ENCODE measurements at regions not wholly inside any gene's neighbourhood (a gene's known extent, or its start where the extent isn't known, plus 50 kb on each side); places are given as distances from the start of the nearest gene placed in this dataset.

DNA sequence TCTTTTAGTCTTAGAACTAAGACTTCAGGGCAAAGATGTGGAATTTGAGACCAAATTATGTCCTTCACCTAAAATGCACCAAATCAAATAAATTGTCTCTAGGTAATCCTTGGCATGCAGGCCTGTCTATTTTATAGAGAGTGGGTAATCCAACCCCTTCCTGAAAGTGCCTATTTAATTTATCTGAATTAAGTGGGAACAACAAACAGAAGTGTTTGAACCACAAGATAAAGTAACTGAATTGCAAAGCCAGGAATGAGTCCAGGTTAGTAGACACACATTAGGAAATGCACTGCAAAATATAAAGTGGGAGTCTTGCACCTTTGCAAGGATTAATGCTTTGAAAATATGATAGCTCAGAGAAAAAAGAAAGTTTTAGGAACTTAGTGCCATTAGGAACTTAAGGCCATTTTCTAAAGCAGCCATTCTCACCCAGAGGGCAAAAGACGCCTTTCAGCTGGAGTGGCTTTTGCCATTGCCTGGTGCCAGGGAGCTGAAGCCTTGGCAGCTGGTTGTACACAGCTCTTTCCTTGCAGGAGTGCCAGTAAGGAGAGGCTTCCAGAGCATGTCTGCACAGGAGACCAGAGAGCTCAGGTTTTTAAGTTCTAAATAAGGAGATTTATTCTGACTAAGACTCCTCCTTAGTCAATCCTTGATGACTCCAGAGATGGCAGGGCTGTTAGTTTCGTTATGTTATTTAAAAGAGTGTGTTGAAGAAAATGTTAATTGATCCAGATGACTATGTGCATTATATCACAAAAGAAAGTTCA is 151.7 kb upstream of the ELL2 start:
- intact Hi-C loops (cut with micrococcal nuclease), result no loop called here

DNA sequence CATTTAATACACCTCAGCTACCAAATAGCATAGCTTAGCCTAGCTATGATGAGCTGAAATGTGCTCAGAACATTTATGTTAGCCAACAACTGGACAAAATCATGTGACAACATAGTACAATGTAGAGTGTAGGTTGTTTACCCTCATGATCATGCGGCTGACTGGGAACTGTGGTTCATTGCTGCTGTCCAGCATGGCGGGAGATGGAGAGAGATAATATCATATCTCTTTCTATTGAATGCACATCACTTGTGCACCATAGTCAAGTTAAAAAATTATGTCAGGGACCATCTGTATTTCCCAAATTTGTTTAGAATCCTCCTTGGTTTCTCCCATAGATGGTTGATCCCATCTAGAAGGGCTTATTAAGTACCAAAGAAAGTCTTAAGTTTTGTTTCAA is 151.1 kb upstream of the ELL2 start:
- no CpG with 5 or more reads among the region's 2 CpGs for WGBS (ENCODE audit: insufficient coverage)

More for the DNA sequence above, 151.7 kb upstream of the ELL2 start:
- Histone ChIP-seq H2AFZ (ENCODE audit: insufficient read depth, low read depth, low read length, poor library complexity, severe bottlenecking) (no peak overlapping the region), H3K4me3 (replicated peaks in 1 of 3; ENCODE audit: low read depth in 2 of 3, low read length in 3 of 3) (no peak overlapping the region), H3K36me3 (replicated peaks in 1 of 2; ENCODE audit: control insufficient read depth in 1 of 2, insufficient read depth in 2 of 2, low read length in 2 of 2) (no peaks in the 10 kb centered on the region), H3K79me2 (ENCODE audit: insufficient read depth, low read length) (no peaks in the 10 kb centered on the region), H4K20me1 (ENCODE audit: insufficient read depth, low read length) (no peaks in the 10 kb centered on the region), H3K9me3 (replicated peaks in 1 of 2; ENCODE audit: control insufficient read depth in 1 of 2, insufficient read depth in 1 of 2, low read length in 2 of 2) (no peaks in the 10 kb centered on the region), H3K9ac (ENCODE audit: insufficient read depth, low read length, poor library complexity, severe bottlenecking) (no peak overlapping the region), H3K27me3 (ENCODE audit: control insufficient read depth in 2 of 2, insufficient read depth in 2 of 2, low read length in 2 of 2) (no peaks in the 10 kb centered on the region), H3K4me2 (replicated peaks; ENCODE audit: extremely low read depth, low read length, poor library complexity, severe bottlenecking) (no peak overlapping the region), H3K27ac (ENCODE audit: low read depth in 1 of 2, low read length in 2 of 2) (no peak overlapping the region), H3K4me1 (ENCODE audit: control insufficient read depth in 1 of 2, insufficient read depth in 2 of 2, low read length in 2 of 2) (no peaks in the 10 kb centered on the region)
- Mint-ChIP-seq H3K9me3 (peaks cover 0 to 5% (median 3%) of the 10 kb centered on the region in 7 donors), H3K27ac (no peak overlapping the region), H3K36me3 (no peaks in the 10 kb centered on the region), H3K4me1 (peaks cover 8% of the 10 kb centered on the region), H3K27me3 (ENCODE audit: low read depth in 3 of 3) (peaks cover 0 to 1% (median 0%) of the 10 kb centered on the region in 3 donors), H3K4me3 (no peak overlapping the region)
- no peak for DNase-seq
- TF ChIP-seq, protein P1, sequence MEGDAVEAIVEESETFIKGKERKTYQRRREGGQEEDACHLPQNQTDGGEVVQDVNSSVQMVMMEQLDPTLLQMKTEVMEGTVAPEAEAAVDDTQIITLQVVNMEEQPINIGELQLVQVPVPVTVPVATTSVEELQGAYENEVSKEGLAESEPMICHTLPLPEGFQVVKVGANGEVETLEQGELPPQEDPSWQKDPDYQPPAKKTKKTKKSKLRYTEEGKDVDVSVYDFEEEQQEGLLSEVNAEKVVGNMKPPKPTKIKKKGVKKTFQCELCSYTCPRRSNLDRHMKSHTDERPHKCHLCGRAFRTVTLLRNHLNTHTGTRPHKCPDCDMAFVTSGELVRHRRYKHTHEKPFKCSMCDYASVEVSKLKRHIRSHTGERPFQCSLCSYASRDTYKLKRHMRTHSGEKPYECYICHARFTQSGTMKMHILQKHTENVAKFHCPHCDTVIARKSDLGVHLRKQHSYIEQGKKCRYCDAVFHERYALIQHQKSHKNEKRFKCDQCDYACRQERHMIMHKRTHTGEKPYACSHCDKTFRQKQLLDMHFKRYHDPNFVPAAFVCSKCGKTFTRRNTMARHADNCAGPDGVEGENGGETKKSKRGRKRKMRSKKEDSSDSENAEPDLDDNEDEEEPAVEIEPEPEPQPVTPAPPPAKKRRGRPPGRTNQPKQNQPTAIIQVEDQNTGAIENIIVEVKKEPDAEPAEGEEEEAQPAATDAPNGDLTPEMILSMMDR (IDR thresholded peaks at IDR 0.05), result no peak
- WGBS (ENCODE audit: insufficient coverage), result 80% methylated on average over 1 of the region's 2 CpGs

More for the DNA sequence above, 151.1 kb upstream of the ELL2 start:
- H3K9me3 Mint-ChIP-seq, result peaks cover 0 to 5% (median 3%) of the 10 kb centered on the region in 7 donors
- H3K27me3 ChIP-seq (ENCODE audit: control insufficient read depth in 2 of 2, insufficient read depth in 2 of 2, low read length in 2 of 2), result no peaks in the 10 kb centered on the region
- peaks cover 0 to 1% (median 0%) of the 10 kb centered on the region in 3 donors for H3K27me3 Mint-ChIP-seq (ENCODE audit: low read depth in 3 of 3)
- H3K4me3 ChIP-seq (replicated peaks in 1 of 3; ENCODE audit: low read depth in 2 of 3, low read length in 3 of 3), result no peak overlapping the region
- H3K27ac Mint-ChIP-seq, result no peak overlapping the region
- H3K4me1 ChIP-seq (ENCODE audit: control insufficient read depth in 1 of 2, insufficient read depth in 2 of 2, low read length in 2 of 2), result no peaks in the 10 kb centered on the region
- TF ChIP-seq, protein P1 (IDR thresholded peaks at IDR 0.05), result no peak
- H3K36me3 ChIP-seq (replicated peaks in 1 of 2; ENCODE audit: control insufficient read depth in 1 of 2, insufficient read depth in 2 of 2, low read length in 2 of 2), result no peaks in the 10 kb centered on the region
- peaks cover 6% of the 10 kb centered on the region for H3K4me1 Mint-ChIP-seq
- no peak overlapping the region for H3K27ac ChIP-seq (ENCODE audit: low read depth in 1 of 2, low read length in 2 of 2)
- no peak for DNase-seq
- H3K4me2 ChIP-seq (replicated peaks; ENCODE audit: extremely low read depth, low read length, poor library complexity, severe bottlenecking), result no peak overlapping the region
- no peak overlapping the region for H2AFZ ChIP-seq (ENCODE audit: insufficient read depth, low read depth, low read length, poor library complexity, severe bottlenecking)
- no peaks in the 10 kb centered on the region for H3K9me3 ChIP-seq (replicated peaks in 1 of 2; ENCODE audit: control insufficient read depth in 1 of 2, insufficient read depth in 1 of 2, low read length in 2 of 2)
- no peak overlapping the region for H3K9ac ChIP-seq (ENCODE audit: insufficient read depth, low read length, poor library complexity, severe bottlenecking)
- no peak overlapping the region for H3K4me3 Mint-ChIP-seq
- H3K79me2 ChIP-seq (ENCODE audit: insufficient read depth, low read length), result no peaks in the 10 kb centered on the region
- no peaks in the 10 kb centered on the region for H4K20me1 ChIP-seq (ENCODE audit: insufficient read depth, low read length)
- intact Hi-C loops (cut with micrococcal nuclease), result no loop called here
- no peaks in the 10 kb centered on the region for H3K36me3 Mint-ChIP-seq
